ENCODE measurements at regions not wholly inside any gene's neighbourhood (a gene's known extent, or its start where the extent isn't known, plus 50 kb on each side); places are given as distances from the start of the nearest gene placed in this dataset.

GRCh38 chr4:111883557-111883999 is 261.7 kb upstream of the FAM241A start:
- TF ChIP-seq CTCF (IDR thresholded peaks at IDR 0.05) (no peak), EZH2 (IDR thresholded peaks at IDR 0.05; ENCODE audit: borderline replicate concordance, insufficient read depth, low read depth, low read length, poor library complexity, severe bottlenecking) (no peak)

All from B cell (primary cell).